ENCODE measurements at regions not wholly inside any gene's neighbourhood (a gene's known extent, or its start where the extent isn't known, plus 50 kb on each side); places are given as distances from the start of the nearest gene placed in this dataset.

- TF ChIP-seq, protein P1, sequence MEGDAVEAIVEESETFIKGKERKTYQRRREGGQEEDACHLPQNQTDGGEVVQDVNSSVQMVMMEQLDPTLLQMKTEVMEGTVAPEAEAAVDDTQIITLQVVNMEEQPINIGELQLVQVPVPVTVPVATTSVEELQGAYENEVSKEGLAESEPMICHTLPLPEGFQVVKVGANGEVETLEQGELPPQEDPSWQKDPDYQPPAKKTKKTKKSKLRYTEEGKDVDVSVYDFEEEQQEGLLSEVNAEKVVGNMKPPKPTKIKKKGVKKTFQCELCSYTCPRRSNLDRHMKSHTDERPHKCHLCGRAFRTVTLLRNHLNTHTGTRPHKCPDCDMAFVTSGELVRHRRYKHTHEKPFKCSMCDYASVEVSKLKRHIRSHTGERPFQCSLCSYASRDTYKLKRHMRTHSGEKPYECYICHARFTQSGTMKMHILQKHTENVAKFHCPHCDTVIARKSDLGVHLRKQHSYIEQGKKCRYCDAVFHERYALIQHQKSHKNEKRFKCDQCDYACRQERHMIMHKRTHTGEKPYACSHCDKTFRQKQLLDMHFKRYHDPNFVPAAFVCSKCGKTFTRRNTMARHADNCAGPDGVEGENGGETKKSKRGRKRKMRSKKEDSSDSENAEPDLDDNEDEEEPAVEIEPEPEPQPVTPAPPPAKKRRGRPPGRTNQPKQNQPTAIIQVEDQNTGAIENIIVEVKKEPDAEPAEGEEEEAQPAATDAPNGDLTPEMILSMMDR (conservative IDR thresholded peaks at IDR 0.05; ENCODE audit: low read length) = no peak
- TF ChIP-seq EZH2phosphoT487 (IDR thresholded peaks at IDR 0.05; ENCODE audit: borderline replicate concordance, low read depth, low read length) = no peak
Observed at GRCh38 chr7:45394117-45394708, 180.0 kb upstream of the ADCY1 start.
